HG03439 (cell line): ENCODE measurements at regions not wholly inside any gene's neighbourhood (a gene's known extent, or its start where the extent isn't known, plus 50 kb on each side); places are given as distances from the start of the nearest gene placed in this dataset.

Experiments used
- ATAC-seq: cut with Tn5 transposase; IDR thresholded peaks from one replicate; pipeline ENCODE4 v1.9.1; 2021; ENCODE audit warnings: mild to moderate bottlenecking, moderate library complexity; ENCODE audit not compliant: unreplicated experiment

- peak; percentile 68 for ATAC-seq
Observed at GRCh38 chr4:43763029-43763610, 685.5 kb downstream of the KCTD8 start.

GRCh38 chr4:43765514-43765913, 683.1 kb downstream of the KCTD8 start:
- ATAC-seq: no peak

- no peak for ATAC-seq
Observed at GRCh38 chr4:43766648-43767047, 682.0 kb downstream of the KCTD8 start.

DNA sequence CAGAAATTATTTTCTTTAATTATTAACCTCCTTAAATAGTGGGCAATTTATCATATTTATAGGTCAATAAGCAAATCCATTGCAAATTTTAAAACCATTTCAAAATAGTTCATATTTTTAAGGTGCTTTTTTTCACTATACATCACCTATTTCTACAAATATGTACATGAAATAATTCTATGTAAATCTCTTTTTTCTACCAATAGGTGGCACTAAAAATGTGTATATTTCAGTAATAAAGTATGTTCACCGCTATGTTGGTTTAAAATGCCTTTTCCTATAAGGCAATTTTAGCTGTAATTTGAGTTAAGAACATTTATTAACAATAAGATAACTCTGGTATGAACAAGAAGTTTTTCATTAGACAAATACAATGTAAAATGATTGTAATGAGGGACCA, 672.2 kb downstream of the KCTD8 start:
- ATAC-seq: no peak

- no peak for ATAC-seq
Observed at GRCh38 chr4:43778187-43778915, 670.3 kb downstream of the KCTD8 start.

DNA sequence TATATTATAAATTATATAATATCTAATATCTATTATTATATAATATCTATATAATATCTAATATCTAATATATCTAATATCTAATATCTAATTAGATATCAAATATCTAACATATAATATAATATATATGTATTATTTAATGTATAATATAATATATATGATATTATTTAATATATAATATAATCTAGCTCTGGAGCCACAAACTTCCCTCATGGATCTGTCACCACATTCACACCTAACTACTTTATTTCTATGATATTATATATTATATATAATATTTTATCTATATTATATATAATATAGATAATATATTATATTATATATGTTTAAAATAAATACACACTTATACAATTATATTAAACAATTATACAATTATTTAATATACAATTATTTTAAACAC, 667.5 kb downstream of the KCTD8 start:
- no peak for ATAC-seq

GRCh38 chr4:43782391-43782790, 666.2 kb downstream of the KCTD8 start:
- no peak for ATAC-seq

- ATAC-seq: no peak
Observed at GRCh38 chr4:43816116-43816515, 632.5 kb downstream of the KCTD8 start.

- no peak for ATAC-seq
Observed at GRCh38 chr4:43822621-43823020, 626.0 kb downstream of the KCTD8 start.

DNA sequence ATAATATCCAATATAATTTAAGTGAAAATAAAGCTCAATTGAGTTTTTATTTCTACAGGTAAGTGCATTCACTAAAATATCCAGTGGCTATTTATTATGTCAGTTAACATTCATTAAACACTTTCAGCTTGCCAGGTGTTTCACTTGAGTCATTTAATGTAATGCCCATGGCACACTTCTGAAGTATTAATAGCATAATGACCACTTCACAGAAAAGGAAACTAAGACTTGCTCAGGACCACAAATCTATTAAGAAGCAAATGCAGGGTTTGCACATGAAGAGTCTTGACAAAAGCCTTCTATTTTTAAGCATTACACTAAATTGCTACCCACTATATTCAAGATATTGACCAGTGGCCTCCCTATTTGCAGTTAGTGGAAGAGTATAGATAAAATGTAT, 612.7 kb downstream of the KCTD8 start:
- peak; percentile 92 for ATAC-seq

GRCh38 chr4:43837171-43837570, 611.4 kb downstream of the KCTD8 start:
- ATAC-seq: no peak

DNA sequence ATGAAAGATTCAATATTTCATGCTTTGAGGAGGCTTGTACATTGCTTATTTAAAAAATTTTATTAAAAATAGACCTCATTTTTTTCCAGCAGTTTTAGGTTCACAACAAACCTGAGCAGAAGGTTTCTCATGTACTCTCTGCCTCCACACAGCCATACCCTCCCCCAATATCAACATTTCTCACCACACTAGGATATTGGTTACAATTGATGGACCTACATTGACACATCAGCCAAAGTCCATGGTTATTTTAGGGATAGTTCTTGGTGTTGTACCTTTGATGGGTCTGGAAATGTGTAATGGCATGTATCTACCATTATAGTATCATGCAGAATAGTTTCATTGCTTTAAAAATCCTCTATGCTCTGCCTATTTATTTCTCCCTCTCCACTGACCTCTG, 611.0 kb downstream of the KCTD8 start:
- ATAC-seq: no peak

GRCh38 chr4:43842594-43842993, 606.0 kb downstream of the KCTD8 start:
- ATAC-seq: no peak

- no peak for ATAC-seq
Observed at GRCh38 chr4:43843501-43843900, 605.1 kb downstream of the KCTD8 start.

GRCh38 chr4:43846111-43846587, 602.5 kb downstream of the KCTD8 start:
- no peak for ATAC-seq

DNA sequence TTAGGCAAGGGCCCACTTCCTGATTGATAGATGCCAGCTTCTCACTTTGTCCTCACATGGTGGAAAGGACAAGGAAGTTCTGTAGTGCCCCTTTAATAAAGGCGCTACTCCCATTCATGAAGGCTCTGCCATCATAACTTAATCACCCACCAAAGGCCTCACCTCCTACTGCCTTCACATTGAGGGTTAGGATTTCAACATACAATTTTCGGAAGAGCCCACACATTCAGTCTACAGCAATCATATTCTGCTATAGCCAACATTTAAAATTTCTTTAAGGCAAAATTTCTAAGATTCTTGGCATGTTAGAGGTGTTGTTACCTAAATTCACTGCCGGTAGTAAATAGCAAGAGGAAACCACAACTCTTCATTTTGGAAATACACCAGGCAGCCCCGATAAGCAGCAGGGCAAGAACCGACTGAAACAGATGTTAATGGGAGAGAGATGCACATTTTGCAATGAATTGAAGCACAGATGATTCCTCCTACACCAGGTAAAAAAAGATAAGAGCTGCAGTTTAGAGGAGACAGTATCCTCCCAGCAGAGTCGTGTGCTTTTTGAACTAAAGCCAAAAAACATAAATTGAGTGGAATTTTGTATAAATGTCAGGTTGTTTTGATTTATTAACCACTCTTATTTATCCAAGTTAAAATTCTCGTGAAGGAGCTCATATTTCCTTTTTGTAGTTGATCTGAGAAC, 594.9 kb downstream of the KCTD8 start:
- no peak for ATAC-seq

DNA sequence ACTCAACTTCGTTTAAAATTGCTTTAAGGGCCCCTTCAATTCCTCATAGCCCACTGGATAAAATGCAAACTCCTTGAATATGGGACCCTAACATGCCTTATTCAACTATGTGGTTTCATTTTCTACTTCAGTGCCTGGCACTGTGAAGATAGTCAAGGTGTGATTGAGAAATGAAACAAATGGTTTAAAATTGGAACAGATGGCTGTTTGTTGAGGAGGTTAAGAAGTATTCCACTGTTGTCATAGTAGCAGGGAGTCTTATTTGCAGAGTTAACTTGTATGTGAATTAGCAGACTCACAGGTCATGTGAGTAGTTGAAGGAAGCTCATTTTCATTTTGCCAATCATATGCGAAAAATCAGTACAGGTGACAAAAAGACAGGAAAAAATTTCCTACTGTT, 593.3 kb downstream of the KCTD8 start:
- ATAC-seq: peak; percentile 48

DNA sequence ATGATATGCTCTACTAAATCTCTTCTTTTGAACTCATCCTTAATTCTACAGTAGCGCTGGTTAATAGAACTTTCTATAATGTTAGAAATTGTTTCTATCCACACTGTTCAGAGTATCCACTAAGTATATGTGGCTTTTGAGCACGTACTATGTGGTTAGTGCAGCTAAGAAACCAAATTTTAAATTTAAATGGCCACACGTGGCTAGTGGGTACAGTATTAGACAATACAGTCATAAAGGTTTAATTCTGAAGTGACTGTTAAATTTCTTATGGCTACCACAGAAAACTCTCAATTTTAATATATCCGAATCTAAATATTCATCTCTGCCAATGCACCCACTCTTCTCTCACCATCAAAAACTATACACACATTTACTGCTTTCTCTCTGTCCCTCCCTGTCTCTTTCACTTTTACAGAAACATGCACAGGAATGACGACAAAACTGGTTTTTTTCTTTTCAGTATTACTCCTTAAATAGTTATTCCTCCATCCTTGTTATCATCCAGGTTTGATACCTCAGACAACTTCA, 583.9 kb downstream of the KCTD8 start:
- ATAC-seq: peak; percentile 72

DNA sequence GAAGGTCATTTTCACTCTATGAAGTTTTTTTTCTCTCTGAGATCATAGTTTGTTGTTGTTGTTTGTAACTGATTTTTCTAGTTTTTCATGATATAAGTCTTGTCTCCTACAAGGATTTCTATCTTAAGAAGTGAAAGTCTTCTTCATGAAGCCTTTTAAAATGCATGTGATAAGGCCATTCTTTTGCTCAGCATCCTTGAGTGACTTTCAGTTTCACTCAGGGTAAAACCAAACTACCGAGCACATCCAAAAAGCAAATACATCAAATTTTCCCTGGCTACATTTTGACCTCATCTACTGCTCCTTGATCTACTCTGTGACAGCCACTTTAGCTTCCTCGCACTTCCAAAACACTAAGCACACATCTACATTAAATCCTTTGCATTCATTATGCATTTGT, 580.7 kb downstream of the KCTD8 start:
- ATAC-seq: no peak

GRCh38 chr4:43875655-43876054, 573.0 kb downstream of the KCTD8 start:
- ATAC-seq: no peak

DNA sequence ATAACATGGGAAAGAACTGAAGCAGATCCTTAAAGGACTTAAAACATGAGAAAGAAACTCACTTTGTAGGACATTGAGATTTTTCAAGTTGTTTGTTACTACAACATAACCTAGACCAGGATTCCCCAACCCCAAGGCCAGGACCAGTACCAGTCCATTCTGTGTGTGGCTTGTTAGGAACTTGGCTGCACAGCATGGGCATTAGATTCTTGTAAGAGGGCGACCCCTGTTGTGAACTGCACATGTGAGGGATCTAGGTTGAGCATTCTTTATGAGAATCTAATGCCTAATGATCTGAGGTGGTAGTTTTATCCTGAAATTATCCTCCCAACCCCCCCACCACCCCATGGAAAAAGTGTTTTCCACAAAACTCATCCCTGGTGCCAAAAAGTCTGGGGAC, 566.1 kb downstream of the KCTD8 start:
- ATAC-seq: no peak

GRCh38 chr4:43886196-43886595, 562.4 kb downstream of the KCTD8 start:
- no peak for ATAC-seq
